Fibroblast of villous mesenchyme (primary cell): ENCODE measurements at regions not wholly inside any gene's neighbourhood (a gene's known extent, or its start where the extent isn't known, plus 50 kb on each side); places are given as distances from the start of the nearest gene placed in this dataset.
A peak's percentile ranks its signal among the peaks of the same experiment; 100 is the strongest.

Source experiments
- DNase-seq: peaks from one replicate; pipeline ENCODE4 v3.0.0-alpha.2; 2010; ENCODE audit warnings: low read depth
- H3K4me3 ChIP-seq: 2 replicates; pipeline ENCODE4 v1.5.1; 2011; ENCODE audit warnings: low read depth, mild to moderate bottlenecking, low read length
- CTCF ChIP-seq: IDR thresholded peaks from 2 replicates; pipeline ENCODE4 v1.5.1; 2012; ENCODE audit warnings: low read depth, mild to moderate bottlenecking, low read length; ENCODE audit not compliant: insufficient read depth

- TF ChIP-seq CTCF: no peak
- H3K4me3 ChIP-seq: no peak overlapping the region
- peak; percentile 71 for DNase-seq
These were observed 105.0 kb upstream of the PRB2 start for GRCh38 chr12:11500188-11500860.

- no peak for TF ChIP-seq CTCF
- no peak for DNase-seq
- H3K4me3 ChIP-seq: no peak overlapping the region
These were observed 105.5 kb upstream of the PRB2 start for GRCh38 chr12:11500861-11501230.

- no peak overlapping the region for H3K4me3 ChIP-seq
- peak; percentile 9 for DNase-seq
- TF ChIP-seq CTCF: no peak
These were observed 113.3 kb upstream of the PRB2 start for GRCh38 chr12:11508699-11509098.

- no peak for TF ChIP-seq CTCF
- H3K4me3 ChIP-seq: no peak overlapping the region
- DNase-seq: no peak
These were observed 114.0 kb upstream of the PRB2 start for GRCh38 chr12:11509326-11509725.

GRCh38 chr12:11510671-11511070, 115.3 kb upstream of the PRB2 start:
- TF ChIP-seq CTCF: no peak
- DNase-seq: no peak

GRCh38 chr12:11513288-11513687, 117.9 kb upstream of the PRB2 start:
- H3K4me3 ChIP-seq: no peak overlapping the region
- DNase-seq: peak; percentile 3
- TF ChIP-seq CTCF: peak; percentile 16

More at GRCh38 chr12:11510671-11511070, 115.3 kb upstream of the PRB2 start:
- H3K4me3 ChIP-seq: no peak overlapping the region

GRCh38 chr12:11517080-11517479, 121.7 kb upstream of the PRB2 start:
- TF ChIP-seq CTCF: no peak
- DNase-seq: no peak
- no peak overlapping the region for H3K4me3 ChIP-seq
